ENCODE measurements at regions not wholly inside any gene's neighbourhood (a gene's known extent, or its start where the extent isn't known, plus 50 kb on each side); places are given as distances from the start of the nearest gene placed in this dataset.

GRCh38 chr7:67771846-67772605 lies 775.4 kb downstream of the TYW1 start:
- Histone ChIP-seq H3K36me3 (ENCODE audit: control insufficient read depth in 3 of 3, insufficient read depth in 2 of 3, low read depth in 1 of 3, low read length in 3 of 3) (no peaks in the 10 kb centered on the region), H3K27me3 (ENCODE audit: control insufficient read depth in 3 of 3, insufficient read depth in 3 of 3, low read length in 3 of 3) (no peaks in the 10 kb centered on the region), H3K9me3 (ENCODE audit: control insufficient read depth in 2 of 2, insufficient read depth in 1 of 2, low read depth in 1 of 2, low read length in 1 of 2) (peaks cover 0 to 6% of the 10 kb centered on the region in 2 donors), H3K4me3 (ENCODE audit: low read depth in 1 of 3, low read length in 3 of 3) (no peak overlapping the region), H3K4me1 (ENCODE audit: control insufficient read depth in 3 of 3, insufficient read depth in 2 of 3, low read depth in 1 of 3, low read length in 2 of 3) (no peaks in the 10 kb centered on the region), H3K27ac (ENCODE audit: low read depth in 1 of 3, low read length in 2 of 3) (no peak overlapping the region)
- FAIRE-seq (no peak), DNase-seq (no peak)
- WGBS, 3 donors, result 66 to 74% (median 73%) methylated on average over 13 to 15 of the region's 15 CpGs

DNA sequence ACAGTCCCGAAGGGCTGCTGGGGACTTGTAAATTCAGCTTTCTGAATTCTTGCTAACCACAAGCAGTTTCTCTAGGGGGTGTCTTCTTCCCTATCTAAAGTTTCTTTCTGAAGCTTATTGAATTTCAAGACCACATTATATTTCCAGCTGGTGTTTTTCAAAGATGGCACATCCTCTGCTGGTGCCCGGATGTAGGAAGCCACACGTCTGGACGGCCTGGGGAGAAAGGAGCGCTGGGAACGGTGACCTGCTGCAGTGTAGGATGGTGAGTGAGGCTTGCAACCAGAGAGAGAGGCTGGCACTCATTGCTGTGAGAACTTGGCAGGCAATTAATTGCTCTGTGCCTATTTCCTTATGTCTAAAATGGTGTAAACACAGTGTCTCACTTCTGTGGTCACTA lies 776.4 kb downstream of the TYW1 start:
- Histone ChIP-seq H3K27me3 (ENCODE audit: control insufficient read depth in 3 of 3, insufficient read depth in 3 of 3, low read length in 3 of 3) (no peaks in the 10 kb centered on the region), H3K36me3 (ENCODE audit: control insufficient read depth in 3 of 3, insufficient read depth in 2 of 3, low read depth in 1 of 3, low read length in 3 of 3) (no peaks in the 10 kb centered on the region), H3K9me3 (ENCODE audit: control insufficient read depth in 2 of 2, insufficient read depth in 1 of 2, low read depth in 1 of 2, low read length in 1 of 2) (no peaks in the 10 kb centered on the region), H3K4me1 (ENCODE audit: control insufficient read depth in 3 of 3, insufficient read depth in 2 of 3, low read depth in 1 of 3, low read length in 2 of 3) (no peaks in the 10 kb centered on the region), H3K4me3 (ENCODE audit: low read depth in 1 of 3, low read length in 3 of 3) (no peak overlapping the region), H3K27ac (ENCODE audit: low read depth in 1 of 3, low read length in 2 of 3) (no peak overlapping the region)
- 55 to 80% (median 68%) methylated on average over 6 of the region's 6 CpGs for WGBS, 3 donors
- FAIRE-seq (no peak), DNase-seq (no peak)

DNA sequence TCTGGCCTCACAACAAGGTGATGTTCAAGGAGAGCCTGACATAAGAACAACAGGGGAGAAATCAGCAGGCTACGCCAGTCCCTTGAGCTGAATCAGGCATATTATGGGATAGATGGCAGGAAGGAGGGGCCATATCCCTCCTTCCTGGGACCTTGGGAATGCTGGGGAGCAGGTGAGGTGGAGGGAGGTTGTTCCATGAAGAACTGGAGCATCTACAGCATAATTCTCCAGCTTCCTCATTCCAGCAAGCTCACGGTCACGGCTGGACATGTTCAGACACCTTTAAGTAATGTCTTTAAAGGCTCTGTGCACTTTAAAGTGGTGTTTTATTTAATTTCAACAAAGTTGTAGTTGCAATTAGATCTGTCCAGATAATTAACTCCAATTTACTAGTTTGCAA lies 780.5 kb downstream of the TYW1 start:
- DNase-seq (no peak), FAIRE-seq (no peak)
- Histone ChIP-seq H3K36me3 (ENCODE audit: control insufficient read depth in 3 of 3, insufficient read depth in 2 of 3, low read depth in 1 of 3, low read length in 3 of 3) (no peaks in the 10 kb centered on the region), H3K27me3 (ENCODE audit: control insufficient read depth in 3 of 3, insufficient read depth in 3 of 3, low read length in 3 of 3) (no peaks in the 10 kb centered on the region), H3K4me3 (ENCODE audit: low read depth in 1 of 3, low read length in 3 of 3) (no peak overlapping the region), H3K4me1 (ENCODE audit: control insufficient read depth in 3 of 3, insufficient read depth in 2 of 3, low read depth in 1 of 3, low read length in 2 of 3) (no peaks in the 10 kb centered on the region), H3K27ac (ENCODE audit: low read depth in 1 of 3, low read length in 2 of 3) (no peak overlapping the region), H3K9me3 (ENCODE audit: control insufficient read depth in 2 of 2, insufficient read depth in 1 of 2, low read depth in 1 of 2, low read length in 1 of 2) (no peaks in the 10 kb centered on the region)
- 68 to 82% (median 76%) methylated on average over 3 of the region's 3 CpGs for WGBS, 3 donors

DNA sequence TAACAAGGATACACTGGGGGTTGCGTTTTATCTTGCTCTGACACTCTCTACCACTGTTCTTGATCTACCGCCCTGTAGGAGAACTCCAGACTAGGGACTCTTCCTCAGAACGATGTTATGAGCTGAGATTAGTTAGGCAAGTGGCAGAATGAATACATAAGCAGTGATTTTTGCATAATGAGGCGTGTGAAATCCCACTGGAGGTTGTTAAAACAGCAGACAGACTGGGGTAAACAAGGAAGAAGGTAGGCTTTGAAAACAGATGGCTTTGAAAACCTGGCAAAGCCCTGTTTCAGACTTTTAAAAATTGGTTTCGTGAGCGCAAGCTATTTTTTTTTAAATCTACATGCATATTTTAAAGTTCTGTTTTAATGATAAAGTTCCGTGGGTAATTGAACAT lies 785.2 kb downstream of the TYW1 start:
- 66 to 73% (median 70%) methylated on average over 7 of the region's 7 CpGs for WGBS, 3 donors
- Histone ChIP-seq H3K27me3 (ENCODE audit: control insufficient read depth in 3 of 3, insufficient read depth in 3 of 3, low read length in 3 of 3) (no peaks in the 10 kb centered on the region), H3K36me3 (ENCODE audit: control insufficient read depth in 3 of 3, insufficient read depth in 2 of 3, low read depth in 1 of 3, low read length in 3 of 3) (no peaks in the 10 kb centered on the region), H3K4me3 (ENCODE audit: low read depth in 1 of 3, low read length in 3 of 3) (no peak overlapping the region), H3K9me3 (ENCODE audit: control insufficient read depth in 2 of 2, insufficient read depth in 1 of 2, low read depth in 1 of 2, low read length in 1 of 2) (no peaks in the 10 kb centered on the region), H3K4me1 (ENCODE audit: control insufficient read depth in 3 of 3, insufficient read depth in 2 of 3, low read depth in 1 of 3, low read length in 2 of 3) (no peaks in the 10 kb centered on the region), H3K27ac (ENCODE audit: low read depth in 1 of 3, low read length in 2 of 3) (no peak overlapping the region)
- FAIRE-seq (no peak), DNase-seq (no peak)

- H3K36me3 ChIP-seq (ENCODE audit: control insufficient read depth in 3 of 3, insufficient read depth in 2 of 3, low read depth in 1 of 3, low read length in 3 of 3), result no peaks in the 10 kb centered on the region
- H3K27me3 ChIP-seq (ENCODE audit: control insufficient read depth in 3 of 3, insufficient read depth in 3 of 3, low read length in 3 of 3), result no peaks in the 10 kb centered on the region
- no peak overlapping the region for H3K27ac ChIP-seq (ENCODE audit: low read depth in 1 of 3, low read length in 2 of 3)
- DNase-seq (no peak), FAIRE-seq (no peak)
- H3K4me1 ChIP-seq (ENCODE audit: control insufficient read depth in 3 of 3, insufficient read depth in 2 of 3, low read depth in 1 of 3, low read length in 2 of 3), result no peaks in the 10 kb centered on the region
- 88 to 92% (median 89%) methylated on average over 6 of the region's 6 CpGs for WGBS, 3 donors
- no peak overlapping the region for H3K4me3 ChIP-seq (ENCODE audit: low read depth in 1 of 3, low read length in 3 of 3)
- no peaks in the 10 kb centered on the region for H3K9me3 ChIP-seq (ENCODE audit: control insufficient read depth in 2 of 2, insufficient read depth in 1 of 2, low read depth in 1 of 2, low read length in 1 of 2)
Observed at GRCh38 chr7:67786021-67786420, 789.4 kb downstream of the TYW1 start.

GRCh38 chr7:67788669-67789068 lies 792.0 kb downstream of the TYW1 start:
- Histone ChIP-seq H3K9me3 (ENCODE audit: control insufficient read depth in 2 of 2, insufficient read depth in 1 of 2, low read depth in 1 of 2, low read length in 1 of 2) (no peaks in the 10 kb centered on the region), H3K27ac (ENCODE audit: low read depth in 1 of 3, low read length in 2 of 3) (no peak overlapping the region), H3K4me1 (ENCODE audit: control insufficient read depth in 3 of 3, insufficient read depth in 2 of 3, low read depth in 1 of 3, low read length in 2 of 3) (no peaks in the 10 kb centered on the region), H3K36me3 (ENCODE audit: control insufficient read depth in 3 of 3, insufficient read depth in 2 of 3, low read depth in 1 of 3, low read length in 3 of 3) (no peaks in the 10 kb centered on the region), H3K27me3 (ENCODE audit: control insufficient read depth in 3 of 3, insufficient read depth in 3 of 3, low read length in 3 of 3) (no peaks in the 10 kb centered on the region), H3K4me3 (ENCODE audit: low read depth in 1 of 3, low read length in 3 of 3) (no peak overlapping the region)
- FAIRE-seq (no peak), DNase-seq (no peak)
- 57 to 77% (median 62%) methylated on average over 11 of the region's 11 CpGs for WGBS, 3 donors

DNA sequence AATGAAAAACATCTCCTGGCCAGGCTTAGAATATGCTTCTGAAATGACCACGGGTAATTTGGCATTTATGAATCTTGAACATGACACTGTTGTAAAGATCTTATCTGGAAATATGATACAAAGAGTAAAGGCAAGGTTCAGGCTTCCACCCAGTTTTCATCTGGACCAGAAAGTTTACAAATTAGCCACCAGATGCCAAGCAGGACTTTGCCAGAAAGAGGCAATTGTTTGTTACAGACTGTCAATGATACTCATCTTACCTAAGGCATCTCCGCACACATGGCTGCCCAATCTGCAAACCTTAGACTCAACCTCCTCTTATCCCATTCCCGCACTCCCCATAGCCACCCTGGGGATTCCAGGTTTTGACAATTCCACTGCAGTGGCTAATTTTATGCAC lies 795.3 kb downstream of the TYW1 start:
- H3K4me3 ChIP-seq (ENCODE audit: low read depth in 1 of 3, low read length in 3 of 3), result no peak overlapping the region
- FAIRE-seq (no peak), DNase-seq (no peak)
- WGBS, 3 donors, result 78 to 80% (median 80%) methylated on average over 3 of the region's 3 CpGs
- H3K9me3 ChIP-seq (ENCODE audit: control insufficient read depth in 2 of 2, insufficient read depth in 1 of 2, low read depth in 1 of 2, low read length in 1 of 2), result no peaks in the 10 kb centered on the region
- H3K27me3 ChIP-seq (ENCODE audit: control insufficient read depth in 3 of 3, insufficient read depth in 3 of 3, low read length in 3 of 3), result no peaks in the 10 kb centered on the region
- no peaks in the 10 kb centered on the region for H3K4me1 ChIP-seq (ENCODE audit: control insufficient read depth in 3 of 3, insufficient read depth in 2 of 3, low read depth in 1 of 3, low read length in 2 of 3)
- no peak overlapping the region for H3K27ac ChIP-seq (ENCODE audit: low read depth in 1 of 3, low read length in 2 of 3)
- H3K36me3 ChIP-seq (ENCODE audit: control insufficient read depth in 3 of 3, insufficient read depth in 2 of 3, low read depth in 1 of 3, low read length in 3 of 3), result no peaks in the 10 kb centered on the region

DNA sequence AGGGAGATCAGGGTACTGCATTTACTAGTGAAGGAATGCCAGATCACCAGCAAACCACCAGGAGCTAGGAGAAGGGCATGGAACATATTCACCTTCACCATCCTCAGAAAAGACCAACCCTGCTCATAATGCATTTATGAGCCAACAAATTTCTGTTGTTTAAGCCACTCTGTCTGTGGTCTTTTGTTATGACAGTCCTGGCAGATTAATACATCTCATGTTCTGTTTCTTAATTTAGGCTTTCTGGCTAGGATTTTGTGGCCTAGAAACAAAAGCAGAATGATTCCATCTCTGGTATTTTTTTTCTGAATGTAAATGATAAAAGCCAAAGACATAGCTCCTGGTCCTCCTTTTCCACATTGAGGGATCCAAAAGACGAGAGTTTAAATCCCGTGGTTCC lies 797.9 kb downstream of the TYW1 start:
- FAIRE-seq (no peak), DNase-seq (no peak)
- H3K36me3 ChIP-seq (ENCODE audit: control insufficient read depth in 3 of 3, insufficient read depth in 2 of 3, low read depth in 1 of 3, low read length in 3 of 3), result no peaks in the 10 kb centered on the region
- H3K27ac ChIP-seq (ENCODE audit: low read depth in 1 of 3, low read length in 2 of 3), result no peak overlapping the region
- no peaks in the 10 kb centered on the region for H3K4me1 ChIP-seq (ENCODE audit: control insufficient read depth in 3 of 3, insufficient read depth in 2 of 3, low read depth in 1 of 3, low read length in 2 of 3)
- no peaks in the 10 kb centered on the region for H3K27me3 ChIP-seq (ENCODE audit: control insufficient read depth in 3 of 3, insufficient read depth in 3 of 3, low read length in 3 of 3)
- 86 to 95% (median 89%) methylated on average over 2 of the region's 2 CpGs for WGBS, 3 donors
- no peak overlapping the region for H3K4me3 ChIP-seq (ENCODE audit: low read depth in 1 of 3, low read length in 3 of 3)
- no peaks in the 10 kb centered on the region for H3K9me3 ChIP-seq (ENCODE audit: control insufficient read depth in 2 of 2, insufficient read depth in 1 of 2, low read depth in 1 of 2, low read length in 1 of 2)

GRCh38 chr7:67803789-67804188 lies 807.2 kb downstream of the TYW1 start:
- no peaks in the 10 kb centered on the region for H3K9me3 ChIP-seq (ENCODE audit: control insufficient read depth in 2 of 2, insufficient read depth in 1 of 2, low read depth in 1 of 2, low read length in 1 of 2)
- H3K27me3 ChIP-seq (ENCODE audit: control insufficient read depth in 3 of 3, insufficient read depth in 3 of 3, low read length in 3 of 3), result no peaks in the 10 kb centered on the region
- no peaks in the 10 kb centered on the region for H3K36me3 ChIP-seq (ENCODE audit: control insufficient read depth in 3 of 3, insufficient read depth in 2 of 3, low read depth in 1 of 3, low read length in 3 of 3)
- no peak overlapping the region for H3K4me3 ChIP-seq (ENCODE audit: low read depth in 1 of 3, low read length in 3 of 3)
- 88 to 91% (median 90%) methylated on average over 8 of the region's 8 CpGs for WGBS, 3 donors
- DNase-seq (no peak), FAIRE-seq (no peak)
- no peak overlapping the region for H3K27ac ChIP-seq (ENCODE audit: low read depth in 1 of 3, low read length in 2 of 3)
- no peaks in the 10 kb centered on the region for H3K4me1 ChIP-seq (ENCODE audit: control insufficient read depth in 3 of 3, insufficient read depth in 2 of 3, low read depth in 1 of 3, low read length in 2 of 3)

All from small intestine (tissue), 7 donors.